CD14-positive monocyte (primary cell): ENCODE measurements at regions not wholly inside any gene's neighbourhood (a gene's known extent, or its start where the extent isn't known, plus 50 kb on each side); places are given as distances from the start of the nearest gene placed in this dataset.
"Not testable (repeated sequence)": the region's sequence is repeated elsewhere in the genome, so short reads cannot be mapped to it uniquely, and the experiment has no call there.

Experiments used
- DNase-seq, 3 donors: peaks; one replicate each; pipeline ENCODE4 v3.0.0-alpha.2; 2011 to 2022
- H2AFZ ChIP-seq: 2 replicates; pipeline ENCODE4 v1.6.0; 2012; ENCODE audit warnings: mild to moderate bottlenecking, low read depth, low read length, inconsistent platforms; ENCODE audit not compliant: insufficient read depth, poor library complexity, severe bottlenecking
- H3K27ac ChIP-seq, 2 donors: 1 replicate in 1 of 2; 2 replicates in 1 of 2; pipeline ENCODE4 v1.5.1; 2012 to 2013; ENCODE audit warnings: low read length in 2 of 2, control low read depth in 1 of 2, inconsistent platforms in 1 of 2, low read depth in 1 of 2, mild to moderate bottlenecking in 1 of 2
- H3K27me3 ChIP-seq, 2 donors: one replicate each; pipeline versions ENCODE4 v1.6.0 to v1.6.1; 2011 to 2013; ENCODE audit warnings: low read length in 2 of 2; ENCODE audit not compliant: control insufficient read depth in 2 of 2, insufficient read depth in 2 of 2
- H3K36me3 ChIP-seq, 2 donors: replicated peaks in 1 of 2; 1 replicate in 1 of 2; 2 replicates in 1 of 2; pipeline versions ENCODE4 v1.5.1 to v1.6.1; 2012 to 2013; ENCODE audit warnings: low read length in 2 of 2, control low read depth in 1 of 2, inconsistent platforms in 1 of 2, mild to moderate bottlenecking in 1 of 2; ENCODE audit not compliant: insufficient read depth in 2 of 2, control insufficient read depth in 1 of 2
- H3K4me1 ChIP-seq, 2 donors: 1 replicate in 1 of 2; 2 replicates in 1 of 2; pipeline versions ENCODE4 v1.5.1 to v1.6.1; 2012 to 2013; ENCODE audit warnings: low read length in 2 of 2, control low read depth in 1 of 2, inconsistent platforms in 1 of 2, mild to moderate bottlenecking in 1 of 2, moderate library complexity in 1 of 2; ENCODE audit not compliant: insufficient read depth in 2 of 2, control insufficient read depth in 1 of 2
- H3K4me2 ChIP-seq: replicated peaks from 2 replicates; pipeline ENCODE3; 2012; ENCODE audit warnings: low read length, moderate library complexity, mild to moderate bottlenecking; ENCODE audit not compliant: poor library complexity, severe bottlenecking; ENCODE audit errors: extremely low read depth
- H3K4me3 ChIP-seq, 3 experiments: fragments of 200-600 bp in 1 of 3; sonication (generic) in 1 of 3; replicated peaks in 1 of 3; 1 replicate in 2 of 3; 2 replicates in 1 of 3; pipeline ENCODE4 v1.5.1; 2011 to 2013; ENCODE audit warnings: low read length in 3 of 3, mild to moderate bottlenecking in 3 of 3, control low read depth in 2 of 3, low read depth in 2 of 3, inconsistent platforms in 1 of 3, moderate library complexity in 1 of 3
- H3K79me2 ChIP-seq: 2 replicates; pipeline ENCODE4 v1.6.0; 2012; ENCODE audit warnings: mild to moderate bottlenecking, control low read depth, inconsistent platforms, low read length, moderate library complexity; ENCODE audit not compliant: insufficient read depth
- H3K9ac ChIP-seq: 2 replicates; pipeline ENCODE4 v1.6.0; 2017; ENCODE audit warnings: low read length, mild to moderate bottlenecking; ENCODE audit not compliant: insufficient read depth, poor library complexity, severe bottlenecking
- H3K9me3 ChIP-seq, 2 donors: replicated peaks in 1 of 2; 1 replicate in 1 of 2; 2 replicates in 1 of 2; pipeline versions ENCODE4 v1.5.1 to v1.6.1; 2012 to 2013; ENCODE audit warnings: low read length in 2 of 2, control low read depth in 1 of 2; ENCODE audit not compliant: control insufficient read depth in 1 of 2, insufficient read depth in 1 of 2
- H4K20me1 ChIP-seq: 2 replicates; pipeline ENCODE4 v1.6.0; 2012; ENCODE audit warnings: mild to moderate bottlenecking, low read length, control low read depth, moderate library complexity; ENCODE audit not compliant: insufficient read depth
- H3K27ac Mint-ChIP-seq, 7 donors: one replicate each; pipeline ENCODE4 v1.8.0; 2020; ENCODE audit warnings: mild to moderate bottlenecking in 7 of 7, mixed read lengths in 7 of 7, moderate library complexity in 6 of 7, inconsistent platforms in 2 of 7
- H3K27me3 Mint-ChIP-seq, 3 donors: one replicate each; pipeline ENCODE4 v1.8.0; 2021 to 2022; ENCODE audit warnings: low read depth in 3 of 3, mild to moderate bottlenecking in 3 of 3, mixed read lengths in 3 of 3, moderate library complexity in 3 of 3, inconsistent platforms in 1 of 3
- H3K36me3 Mint-ChIP-seq, 2 donors: one replicate each; pipeline ENCODE4 v1.8.0; 2020; ENCODE audit warnings: mixed read lengths in 2 of 2, inconsistent platforms in 1 of 2, mild to moderate bottlenecking in 1 of 2
- H3K4me1 Mint-ChIP-seq: one replicate; pipeline ENCODE4 v1.8.0; 2020; ENCODE audit warnings: mild to moderate bottlenecking, mixed read lengths
- H3K4me3 Mint-ChIP-seq, 2 donors: one replicate each; pipeline ENCODE4 v1.8.0; 2020; ENCODE audit warnings: mild to moderate bottlenecking in 2 of 2, mixed read lengths in 2 of 2, moderate library complexity in 1 of 2
- H3K9me3 Mint-ChIP-seq, 7 donors: one replicate each; pipeline ENCODE4 v1.8.0; 2020 to 2022; ENCODE audit warnings: mixed read lengths in 7 of 7, mild to moderate bottlenecking in 6 of 7, moderate library complexity in 6 of 7, inconsistent platforms in 2 of 7
- CTCF ChIP-seq: fragments of 200-600 bp; IDR thresholded peaks from one replicate; pipeline ENCODE4 v1.8.0; 2022; ENCODE audit warnings: antibody characterized with exemption, mild to moderate bottlenecking
- WGBS: methylation state at CpG from one replicate; pipeline ENCODE4 v1.1.5; 2013; ENCODE audit warnings: missing lambda C conversion rate; ENCODE audit not compliant: insufficient coverage; 5-methylcytosine and 5-hydroxymethylcytosine counted together
- intact Hi-C, 2 donors: fragments of 100-400 bp; cut with micrococcal nuclease; formaldehyde crosslinking; loops; one replicate each; pipeline versions ENCODE4 v1.15.0 to v1.15.1; 2023

GRCh38 chr10:32217216-32217615 lies 129.7 kb downstream of the EPC1 start:
- H3K4me3 Mint-ChIP-seq: no peak overlapping the region
- H3K27me3 Mint-ChIP-seq: no peaks in the 10 kb centered on the region
- intact Hi-C loops: no loop called here
- Histone ChIP-seq H3K9ac (no peak overlapping the region), H3K36me3 (no peaks in the 10 kb centered on the region), H4K20me1 (no peaks in the 10 kb centered on the region), H3K27ac (no peak overlapping the region), H3K4me2 (no peak overlapping the region), H3K79me2 (no peaks in the 10 kb centered on the region), H3K27me3 (no peaks in the 10 kb centered on the region), H2AFZ (no peak overlapping the region), H3K9me3 (peaks cover 20 to 21% of the 10 kb centered on the region in 2 donors), H3K4me1 (no peaks in the 10 kb centered on the region), H3K4me3 (no peak overlapping the region)
- H3K27ac Mint-ChIP-seq: no peak overlapping the region
- no peak for TF ChIP-seq CTCF
- no peak for DNase-seq
- no peaks in the 10 kb centered on the region for H3K4me1 Mint-ChIP-seq
- H3K9me3 Mint-ChIP-seq: peaks cover 18 to 31% (median 24%) of the 10 kb centered on the region in 7 donors
- WGBS: no CpG with 5 or more reads among the region's 1 CpG
- H3K36me3 Mint-ChIP-seq: peaks cover 4 to 5% of the 10 kb centered on the region in 2 donors

GRCh38 chr10:32213838-32214237 lies 133.1 kb downstream of the EPC1 start:
- H3K27ac Mint-ChIP-seq, intact Hi-C loops, DNase-seq, H3K4me3 ChIP-seq, H3K4me1 ChIP-seq, H3K79me2 ChIP-seq, H3K36me3 Mint-ChIP-seq, H3K9me3 ChIP-seq, H3K4me1 Mint-ChIP-seq, H4K20me1 ChIP-seq, H3K9me3 Mint-ChIP-seq, H3K27ac ChIP-seq, H3K36me3 ChIP-seq, H3K4me3 Mint-ChIP-seq, H3K27me3 Mint-ChIP-seq, H3K4me2 ChIP-seq, H3K27me3 ChIP-seq, H3K9ac ChIP-seq: not testable (repeated sequence)
- peak overlapping the region; percentile 31 for H2AFZ ChIP-seq
- WGBS: 60% methylated on average over 2 of the region's 4 CpGs
